HG03196 (cell line): ENCODE measurements at regions not wholly inside any gene's neighbourhood (a gene's known extent, or its start where the extent isn't known, plus 50 kb on each side); places are given as distances from the start of the nearest gene placed in this dataset.
"Not testable (repeated sequence)": the region's sequence is repeated elsewhere in the genome, so short reads cannot be mapped to it uniquely, and the experiment has no call there.

Source experiments
- ATAC-seq: cut with Tn5 transposase; IDR thresholded peaks from one replicate; pipeline ENCODE4 v1.9.1; 2021; ENCODE audit not compliant: unreplicated experiment

- ATAC-seq, result no peak
Measured at GRCh38 chr20:48147311-48147710, 362.0 kb upstream of the SULF2 start.

GRCh38 chr20:48146877-48147276 lies 361.6 kb upstream of the SULF2 start:
- no peak for ATAC-seq

- no peak for ATAC-seq
Measured at GRCh38 chr20:48146308-48146707, 361.0 kb upstream of the SULF2 start.

- no peak for ATAC-seq
Measured at GRCh38 chr20:48143435-48144081, 358.3 kb upstream of the SULF2 start.

- ATAC-seq, result no peak
Measured at GRCh38 chr20:48142516-48142773, 357.2 kb upstream of the SULF2 start.

GRCh38 chr20:48141660-48142515 lies 356.6 kb upstream of the SULF2 start:
- ATAC-seq, result no peak

GRCh38 chr20:48139262-48140041 lies 354.2 kb upstream of the SULF2 start:
- ATAC-seq, result no peak

GRCh38 chr20:48132834-48133233 lies 347.6 kb upstream of the SULF2 start:
- no peak for ATAC-seq

- ATAC-seq, result no peak
Measured at GRCh38 chr20:48131581-48131980, 346.3 kb upstream of the SULF2 start.

- no peak for ATAC-seq
Measured at GRCh38 chr20:48129345-48129942, 344.2 kb upstream of the SULF2 start.

GRCh38 chr20:48128436-48128835 lies 343.2 kb upstream of the SULF2 start:
- no peak for ATAC-seq

GRCh38 chr20:48127964-48128363 lies 342.7 kb upstream of the SULF2 start:
- ATAC-seq, result not testable (repeated sequence)

GRCh38 chr20:48127133-48127532 lies 341.9 kb upstream of the SULF2 start:
- not testable (repeated sequence) for ATAC-seq

GRCh38 chr20:48126227-48126740 lies 341.0 kb upstream of the SULF2 start:
- ATAC-seq, result no peak

- ATAC-seq, result no peak
Measured at GRCh38 chr20:48124960-48125359, 339.7 kb upstream of the SULF2 start.

- ATAC-seq, result no peak
Measured at GRCh38 chr20:48124181-48124782, 339.0 kb upstream of the SULF2 start.

GRCh38 chr20:48120120-48120519 lies 334.8 kb upstream of the SULF2 start:
- no peak for ATAC-seq

GRCh38 chr20:48119389-48119788 lies 334.1 kb upstream of the SULF2 start:
- not testable (repeated sequence) for ATAC-seq

- no peak for ATAC-seq
Measured at GRCh38 chr20:48115502-48115901, 330.2 kb upstream of the SULF2 start.

- ATAC-seq, result no peak
Measured at GRCh38 chr20:48107560-48107959, 322.3 kb upstream of the SULF2 start.

- no peak for ATAC-seq
Measured at GRCh38 chr20:48106428-48106827, 321.1 kb upstream of the SULF2 start.
